Stimulated activated CD8-positive, alpha-beta memory T cell treated with anti-CD3 and anti-CD28 coated beads, Interleukin-12 subunit alpha, Interleukin-12 subunit beta, amount 100 ng/mL, for 1 hour (primary cell): ENCODE measurements at regions not wholly inside any gene's neighbourhood (a gene's known extent, or its start where the extent isn't known, plus 50 kb on each side); places are given as distances from the start of the nearest gene placed in this dataset.

Experiments used
- DNase-seq: peaks from one replicate; pipeline ENCODE4 v3.0.0-alpha.2; 2020; ENCODE audit warnings: low read depth

- DNase-seq, result no peak
Measured at GRCh38 chr5:126334760-126335159, 88.4 kb upstream of the GRAMD2B start.

GRCh38 chr5:126335886-126336285 is 87.3 kb upstream of the GRAMD2B start:
- no peak for DNase-seq

- no peak for DNase-seq
Measured at GRCh38 chr5:126338635-126339034, 84.6 kb upstream of the GRAMD2B start.

- peak; percentile 32 for DNase-seq
Measured at GRCh38 chr5:126339215-126339805, 83.9 kb upstream of the GRAMD2B start.

- no peak for DNase-seq
Measured at GRCh38 chr5:126341906-126342630, 81.1 kb upstream of the GRAMD2B start.

- no peak for DNase-seq
Measured at GRCh38 chr5:126348855-126349635, 74.2 kb upstream of the GRAMD2B start.

GRCh38 chr5:126351153-126351552 is 72.1 kb upstream of the GRAMD2B start:
- DNase-seq, result no peak

GRCh38 chr5:126354012-126354857 is 69.0 kb upstream of the GRAMD2B start:
- no peak for DNase-seq

- no peak for DNase-seq
Measured at GRCh38 chr5:126354858-126355731, 68.1 kb upstream of the GRAMD2B start.

GRCh38 chr5:126355940-126356339 is 67.3 kb upstream of the GRAMD2B start:
- no peak for DNase-seq

- DNase-seq, result no peak
Measured at GRCh38 chr5:126357585-126358342, 65.4 kb upstream of the GRAMD2B start.

- no peak for DNase-seq
Measured at GRCh38 chr5:126358525-126358924, 64.7 kb upstream of the GRAMD2B start.

- DNase-seq, result no peak
Measured at GRCh38 chr5:126359884-126360283, 63.3 kb upstream of the GRAMD2B start.

GRCh38 chr5:126360467-126360866 is 62.7 kb upstream of the GRAMD2B start:
- DNase-seq, result no peak

GRCh38 chr5:126363658-126364057 is 59.6 kb upstream of the GRAMD2B start:
- DNase-seq, result no peak

GRCh38 chr5:126364206-126364902 is 58.9 kb upstream of the GRAMD2B start:
- DNase-seq, result no peak

GRCh38 chr5:126365446-126366198 is 57.6 kb upstream of the GRAMD2B start:
- DNase-seq, result no peak

GRCh38 chr5:126366199-126366560 is 57.0 kb upstream of the GRAMD2B start:
- DNase-seq, result no peak

GRCh38 chr5:126368239-126368812 is 54.9 kb upstream of the GRAMD2B start:
- no peak for DNase-seq
